ENCODE measurements at regions not wholly inside any gene's neighbourhood (a gene's known extent, or its start where the extent isn't known, plus 50 kb on each side); places are given as distances from the start of the nearest gene placed in this dataset.

DNA sequence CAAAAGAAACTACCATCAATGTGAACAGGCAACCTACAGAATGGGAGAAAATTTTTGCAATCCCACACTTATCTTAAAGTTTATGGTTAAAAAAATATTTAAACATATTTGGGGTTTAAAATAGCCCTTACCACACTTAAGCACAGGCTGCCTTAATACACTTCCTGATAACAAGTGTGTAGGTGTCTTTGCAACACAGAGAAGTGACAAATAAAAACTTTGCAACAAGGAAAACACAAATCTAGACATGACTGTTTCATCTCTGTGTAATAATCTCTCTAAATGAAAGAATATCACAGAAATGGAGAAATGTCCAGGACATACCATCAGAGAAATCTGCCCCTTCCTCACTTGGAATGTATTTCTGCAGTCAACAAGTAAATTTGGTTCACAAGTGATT is 464.1 kb upstream of the ARHGEF26 start:
- no peak for DNase-seq (ENCODE audit: low spot score)
- Histone ChIP-seq H3K18ac (ENCODE audit: low read length) (no peak overlapping the region), H2BK5ac (ENCODE audit: low read length) (no peak overlapping the region), H3K79me1 (ENCODE audit: low read depth, low read length) (no peaks in the 10 kb centered on the region), H3K9ac (ENCODE audit: low read depth, low read length, poor library complexity) (no peak overlapping the region), H3K4me3 (ENCODE audit: low read length in 2 of 2) (no peak overlapping the region), H4K91ac (ENCODE audit: low read depth, low read length, poor library complexity) (no peak overlapping the region), H2BK120ac (ENCODE audit: low read depth, low read length) (no peak overlapping the region), H3K9me3 (replicated peaks in 1 of 2; ENCODE audit: control insufficient read depth in 2 of 2, insufficient read depth in 1 of 2, low read depth in 1 of 2, low read length in 2 of 2) (no peaks in the 10 kb centered on the region), H2AFZ (ENCODE audit: low read length) (no peak overlapping the region), H3K27me3 (ENCODE audit: control insufficient read depth in 3 of 3, insufficient read depth in 3 of 3, low read depth in 1 of 3, low read length in 3 of 3) (no peaks in the 10 kb centered on the region), H2BK15ac (ENCODE audit: low read length) (no peak overlapping the region), H3K27ac (replicated peaks; ENCODE audit: low read length) (no peak overlapping the region), H3K4ac (ENCODE audit: low read length) (no peak overlapping the region), H4K8ac (ENCODE audit: low read depth, low read length) (no peak overlapping the region), H3K23ac (ENCODE audit: low read depth, low read length, poor library complexity) (no peak overlapping the region), H3K14ac (ENCODE audit: low read length) (no peak overlapping the region), H3K4me2 (ENCODE audit: insufficient read depth, low read length, poor library complexity, severe bottlenecking) (no peak overlapping the region), H2AK5ac (ENCODE audit: low read depth, low read length) (no peak overlapping the region), H3K4me1 (ENCODE audit: control insufficient read depth in 2 of 2, insufficient read depth in 1 of 2, low read depth in 1 of 2, low read length in 2 of 2) (no peaks in the 10 kb centered on the region), H3K36me3 (replicated peaks in 1 of 2; ENCODE audit: control insufficient read depth in 2 of 2, insufficient read depth in 2 of 2, low read length in 2 of 2) (no peaks in the 10 kb centered on the region), H2BK12ac (ENCODE audit: low read length) (no peak overlapping the region)

- no peak overlapping the region for H3K4ac ChIP-seq (ENCODE audit: low read length)
- H3K79me1 ChIP-seq (ENCODE audit: low read depth, low read length): no peaks in the 10 kb centered on the region
- no peaks in the 10 kb centered on the region for H3K27me3 ChIP-seq (ENCODE audit: control insufficient read depth in 3 of 3, insufficient read depth in 3 of 3, low read depth in 1 of 3, low read length in 3 of 3)
- no peak overlapping the region for H4K8ac ChIP-seq (ENCODE audit: low read depth, low read length)
- no peak overlapping the region for H3K18ac ChIP-seq (ENCODE audit: low read length)
- H2AK5ac ChIP-seq (ENCODE audit: low read depth, low read length): no peak overlapping the region
- no peak overlapping the region for H2BK5ac ChIP-seq (ENCODE audit: low read length)
- no peak overlapping the region for H3K4me3 ChIP-seq (ENCODE audit: low read length in 2 of 2)
- no peak overlapping the region for H2BK12ac ChIP-seq (ENCODE audit: low read length)
- H3K23ac ChIP-seq (ENCODE audit: low read depth, low read length, poor library complexity): no peak overlapping the region
- H2BK15ac ChIP-seq (ENCODE audit: low read length): no peak overlapping the region
- H3K14ac ChIP-seq (ENCODE audit: low read length): no peak overlapping the region
- H3K4me2 ChIP-seq (ENCODE audit: insufficient read depth, low read length, poor library complexity, severe bottlenecking): no peak overlapping the region
- H3K36me3 ChIP-seq (replicated peaks in 1 of 2; ENCODE audit: control insufficient read depth in 2 of 2, insufficient read depth in 2 of 2, low read length in 2 of 2): no peaks in the 10 kb centered on the region
- no peak overlapping the region for H2BK120ac ChIP-seq (ENCODE audit: low read depth, low read length)
- no peak overlapping the region for H2AFZ ChIP-seq (ENCODE audit: low read length)
- no peaks in the 10 kb centered on the region for H3K9me3 ChIP-seq (replicated peaks in 1 of 2; ENCODE audit: control insufficient read depth in 2 of 2, insufficient read depth in 1 of 2, low read depth in 1 of 2, low read length in 2 of 2)
- no peak overlapping the region for H4K91ac ChIP-seq (ENCODE audit: low read depth, low read length, poor library complexity)
- no peak overlapping the region for H3K9ac ChIP-seq (ENCODE audit: low read depth, low read length, poor library complexity)
- WGBS, 2 donors (ENCODE audit: extremely low coverage in 2 of 2, insufficient read length in 2 of 2, insufficient replicate concordance in 1 of 2): no CpG with 5 or more reads among the region's 3 CpGs
- no peaks in the 10 kb centered on the region for H3K4me1 ChIP-seq (ENCODE audit: control insufficient read depth in 2 of 2, insufficient read depth in 1 of 2, low read depth in 1 of 2, low read length in 2 of 2)
- no peak overlapping the region for H3K27ac ChIP-seq (replicated peaks; ENCODE audit: low read length)
- no peak for DNase-seq (ENCODE audit: low spot score)
Observed at GRCh38 chr3:153657461-153657860, 463.7 kb upstream of the ARHGEF26 start.

DNA sequence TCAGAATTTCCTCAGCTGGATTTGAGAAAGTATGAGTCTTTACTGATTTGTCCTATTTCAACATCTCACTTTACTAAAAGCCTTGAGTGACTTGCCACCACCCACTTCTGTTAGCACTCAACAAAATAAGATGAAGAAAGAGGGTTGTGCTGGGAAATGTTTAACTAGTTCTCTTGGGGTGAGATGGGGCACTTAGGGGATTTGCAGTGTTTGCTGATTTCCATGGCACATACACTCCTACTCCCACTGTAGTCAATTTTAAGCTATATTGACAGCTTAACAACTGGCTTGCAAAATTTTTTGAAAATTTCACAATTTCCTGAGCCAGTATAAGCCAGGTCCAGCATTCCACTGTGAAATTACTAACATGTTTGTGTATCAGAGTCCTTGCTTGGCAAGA is 463.1 kb upstream of the ARHGEF26 start:
- Histone ChIP-seq H4K8ac (ENCODE audit: low read depth, low read length) (no peak overlapping the region), H3K27ac (replicated peaks; ENCODE audit: low read length) (no peak overlapping the region), H3K9ac (ENCODE audit: low read depth, low read length, poor library complexity) (no peak overlapping the region), H3K4me1 (ENCODE audit: control insufficient read depth in 2 of 2, insufficient read depth in 1 of 2, low read depth in 1 of 2, low read length in 2 of 2) (no peaks in the 10 kb centered on the region), H4K91ac (ENCODE audit: low read depth, low read length, poor library complexity) (no peak overlapping the region), H3K18ac (ENCODE audit: low read length) (no peak overlapping the region), H2BK12ac (ENCODE audit: low read length) (no peak overlapping the region), H2BK5ac (ENCODE audit: low read length) (no peak overlapping the region), H3K23ac (ENCODE audit: low read depth, low read length, poor library complexity) (no peak overlapping the region), H3K4ac (ENCODE audit: low read length) (no peak overlapping the region), H3K36me3 (replicated peaks in 1 of 2; ENCODE audit: control insufficient read depth in 2 of 2, insufficient read depth in 2 of 2, low read length in 2 of 2) (no peaks in the 10 kb centered on the region), H3K4me3 (ENCODE audit: low read length in 2 of 2) (no peak overlapping the region), H3K4me2 (ENCODE audit: insufficient read depth, low read length, poor library complexity, severe bottlenecking) (no peak overlapping the region), H2AK5ac (ENCODE audit: low read depth, low read length) (no peak overlapping the region), H2BK15ac (ENCODE audit: low read length) (no peak overlapping the region), H3K79me1 (ENCODE audit: low read depth, low read length) (no peaks in the 10 kb centered on the region), H3K9me3 (replicated peaks in 1 of 2; ENCODE audit: control insufficient read depth in 2 of 2, insufficient read depth in 1 of 2, low read depth in 1 of 2, low read length in 2 of 2) (no peaks in the 10 kb centered on the region), H2AFZ (ENCODE audit: low read length) (no peak overlapping the region), H3K14ac (ENCODE audit: low read length) (no peak overlapping the region), H3K27me3 (ENCODE audit: control insufficient read depth in 3 of 3, insufficient read depth in 3 of 3, low read depth in 1 of 3, low read length in 3 of 3) (no peaks in the 10 kb centered on the region), H2BK120ac (ENCODE audit: low read depth, low read length) (no peak overlapping the region)
- no peak for DNase-seq (ENCODE audit: low spot score)

DNA sequence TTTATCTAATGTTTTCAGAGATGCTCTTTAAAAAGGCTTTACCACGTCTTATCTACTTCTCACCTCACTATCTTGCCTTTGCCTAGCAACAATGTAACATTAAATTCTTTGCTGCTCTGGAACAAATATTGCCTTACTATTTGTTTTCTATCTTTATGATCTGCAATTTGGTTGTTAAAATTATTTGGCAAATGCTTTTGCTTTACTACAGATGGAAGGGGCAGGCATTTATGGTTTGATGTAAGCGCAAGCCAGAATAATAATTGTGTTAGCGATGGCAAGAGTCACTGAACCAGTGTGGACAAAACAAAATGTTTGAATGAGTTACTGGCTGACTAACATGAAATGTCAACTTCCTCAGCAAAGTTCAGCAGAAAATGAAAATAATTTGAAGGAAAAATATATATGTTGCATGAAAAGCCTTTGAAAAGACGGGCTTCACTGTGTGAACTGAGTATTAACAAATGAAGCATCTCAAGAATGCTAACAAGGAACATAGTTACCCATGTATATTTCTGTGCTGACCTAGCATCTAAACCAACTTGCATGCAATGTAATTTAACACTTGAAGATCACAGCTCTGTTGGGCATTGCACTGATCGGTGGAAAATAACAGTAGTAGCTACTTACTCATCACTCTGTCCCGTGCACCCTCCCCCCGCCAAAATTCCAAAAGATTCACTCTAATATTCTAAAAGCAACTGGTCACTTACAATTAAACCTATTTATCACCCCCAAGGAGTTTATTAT is 454.0 kb upstream of the ARHGEF26 start:
- Histone ChIP-seq H2AFZ (ENCODE audit: low read length) (no peak overlapping the region), H3K4ac (ENCODE audit: low read length) (no peak overlapping the region), H3K9ac (ENCODE audit: low read depth, low read length, poor library complexity) (no peak overlapping the region), H3K27ac (replicated peaks; ENCODE audit: low read length) (no peak overlapping the region), H4K91ac (ENCODE audit: low read depth, low read length, poor library complexity) (no peak overlapping the region), H3K14ac (ENCODE audit: low read length) (no peak overlapping the region), H3K79me1 (ENCODE audit: low read depth, low read length) (no peaks in the 10 kb centered on the region), H3K4me2 (ENCODE audit: insufficient read depth, low read length, poor library complexity, severe bottlenecking) (no peak overlapping the region), H3K36me3 (replicated peaks in 1 of 2; ENCODE audit: control insufficient read depth in 2 of 2, insufficient read depth in 2 of 2, low read length in 2 of 2) (no peaks in the 10 kb centered on the region), H3K4me1 (ENCODE audit: control insufficient read depth in 2 of 2, insufficient read depth in 1 of 2, low read depth in 1 of 2, low read length in 2 of 2) (no peaks in the 10 kb centered on the region), H3K27me3 (ENCODE audit: control insufficient read depth in 3 of 3, insufficient read depth in 3 of 3, low read depth in 1 of 3, low read length in 3 of 3) (no peaks in the 10 kb centered on the region), H2BK12ac (ENCODE audit: low read length) (no peak overlapping the region), H2BK120ac (ENCODE audit: low read depth, low read length) (no peak overlapping the region), H3K9me3 (replicated peaks in 1 of 2; ENCODE audit: control insufficient read depth in 2 of 2, insufficient read depth in 1 of 2, low read depth in 1 of 2, low read length in 2 of 2) (no peaks in the 10 kb centered on the region), H3K4me3 (ENCODE audit: low read length in 2 of 2) (no peak overlapping the region), H3K18ac (ENCODE audit: low read length) (no peak overlapping the region), H3K23ac (ENCODE audit: low read depth, low read length, poor library complexity) (no peak overlapping the region), H2BK5ac (ENCODE audit: low read length) (no peak overlapping the region), H2BK15ac (ENCODE audit: low read length) (no peak overlapping the region), H2AK5ac (ENCODE audit: low read depth, low read length) (no peak overlapping the region), H4K8ac (ENCODE audit: low read depth, low read length) (no peak overlapping the region)
- WGBS, 2 donors (ENCODE audit: extremely low coverage in 2 of 2, insufficient read length in 2 of 2, insufficient replicate concordance in 1 of 2): no CpG with 5 or more reads among the region's 7 CpGs
- no peak for DNase-seq (ENCODE audit: low spot score)
